Fibroblast of skin of right biceps (primary cell): ENCODE measurements at regions not wholly inside any gene's neighbourhood (a gene's known extent, or its start where the extent isn't known, plus 50 kb on each side); places are given as distances from the start of the nearest gene placed in this dataset.
"Not testable (repeated sequence)": the region's sequence is repeated elsewhere in the genome, so short reads cannot be mapped to it uniquely, and the experiment has no call there.

Experiments used
- DNase-seq: peaks from one replicate; pipeline ENCODE4 v3.0.0-alpha.2; 2013

GRCh38 chr18:51337406-51337805, 139.9 kb upstream of the MEX3C start:
- peak; percentile 58 for DNase-seq

GRCh38 chr18:51339856-51340255, 142.4 kb upstream of the MEX3C start:
- peak; percentile 27 for DNase-seq

GRCh38 chr18:51340332-51340731, 142.9 kb upstream of the MEX3C start:
- no peak for DNase-seq

- peak; percentile 55 for DNase-seq
Observed at GRCh38 chr18:51342815-51343214, 145.3 kb upstream of the MEX3C start.

- no peak for DNase-seq
Observed at GRCh38 chr18:51345848-51346391, 148.4 kb upstream of the MEX3C start.

GRCh38 chr18:51346404-51346803, 148.9 kb upstream of the MEX3C start:
- no peak for DNase-seq

GRCh38 chr18:51350081-51350480, 152.6 kb upstream of the MEX3C start:
- no peak for DNase-seq

- no peak for DNase-seq
Observed at GRCh38 chr18:51355841-51356240, 158.4 kb upstream of the MEX3C start.

- not testable (repeated sequence) for DNase-seq
Observed at GRCh38 chr18:51360301-51360700, 162.8 kb upstream of the MEX3C start.

GRCh38 chr18:51361130-51361860, 163.8 kb upstream of the MEX3C start:
- no peak for DNase-seq

GRCh38 chr18:51363384-51363783, 165.9 kb upstream of the MEX3C start:
- DNase-seq: no peak

- no peak for DNase-seq
Observed at GRCh38 chr18:51370996-51371395, 173.5 kb upstream of the MEX3C start.

- DNase-seq: no peak
Observed at GRCh38 chr18:51371929-51372328, 174.4 kb upstream of the MEX3C start.

GRCh38 chr18:51382081-51382480, 184.6 kb upstream of the MEX3C start:
- DNase-seq: no peak

GRCh38 chr18:51383116-51383515, 185.6 kb upstream of the MEX3C start:
- no peak for DNase-seq

GRCh38 chr18:51383711-51384110, 186.2 kb upstream of the MEX3C start:
- DNase-seq: no peak

GRCh38 chr18:51385270-51385669, 187.8 kb upstream of the MEX3C start:
- DNase-seq: no peak

GRCh38 chr18:51390702-51391101, 193.2 kb upstream of the MEX3C start:
- DNase-seq: no peak

GRCh38 chr18:51391215-51391614, 193.7 kb upstream of the MEX3C start:
- DNase-seq: no peak

- no peak for DNase-seq
Observed at GRCh38 chr18:51391731-51392130, 194.2 kb upstream of the MEX3C start.

- no peak for DNase-seq
Observed at GRCh38 chr18:51397347-51397962, 200.0 kb upstream of the MEX3C start.

- no peak for DNase-seq
Observed at GRCh38 chr18:51398104-51398503, 200.6 kb upstream of the MEX3C start.

- DNase-seq: no peak
Observed at GRCh38 chr18:51399491-51400122, 202.1 kb upstream of the MEX3C start.

- no peak for DNase-seq
Observed at GRCh38 chr18:51400721-51401120, 203.2 kb upstream of the MEX3C start.
